MM.1S (cell line): ENCODE measurements at regions not wholly inside any gene's neighbourhood (a gene's known extent, or its start where the extent isn't known, plus 50 kb on each side); places are given as distances from the start of the nearest gene placed in this dataset.
"Not testable (repeated sequence)": the region's sequence is repeated elsewhere in the genome, so short reads cannot be mapped to it uniquely, and the experiment has no call there.

ENCODE experiments used
- CTCF ChIP-seq: fragments of 300-600 bp; sonication (generic); IDR thresholded peaks from 2 replicates; pipeline ENCODE4 v1.5.1; 2016; ENCODE audit warnings: antibody characterized with exemption, low read length, mixed read lengths
- EZH2 ChIP-seq: fragments of 300-600 bp; sonication (generic); optimal IDR thresholded peaks from 2 replicates; pipeline ENCODE3; 2017; ENCODE audit warnings: low read depth, mild to moderate bottlenecking, antibody characterized with exemption, low read length, mixed read lengths
- EZH2phosphoT487 ChIP-seq: fragments of 300-600 bp; sonication (generic); IDR thresholded peaks from 2 replicates; pipeline ENCODE4 v1.6.1; 2018; ENCODE audit warnings: antibody characterized with exemption, low read length

DNA sequence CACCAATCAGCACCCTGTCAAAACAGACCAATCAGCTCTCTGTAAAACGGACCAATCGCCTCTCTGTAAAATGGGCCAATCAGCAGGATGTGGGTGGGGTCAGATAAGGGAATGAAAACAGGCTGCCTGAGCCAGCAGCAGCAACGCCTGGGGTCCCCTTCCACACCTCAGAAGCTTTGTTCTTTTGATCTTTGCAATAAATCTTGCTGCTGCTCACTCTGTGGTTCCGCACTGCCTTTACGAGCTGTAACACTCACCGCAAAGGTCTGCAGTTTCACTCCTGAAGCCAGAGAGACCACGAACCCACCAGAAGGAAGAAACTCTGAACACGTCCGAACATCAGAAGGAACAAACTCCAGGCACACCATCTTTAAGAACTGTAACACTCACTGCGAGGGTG is 251.4 kb downstream of the ZIC4 start:
- not testable (repeated sequence) for TF ChIP-seq CTCF, EZH2, EZH2phosphoT487
